ENCODE measurements at regions not wholly inside any gene's neighbourhood (a gene's known extent, or its start where the extent isn't known, plus 50 kb on each side); places are given as distances from the start of the nearest gene placed in this dataset.

DNA sequence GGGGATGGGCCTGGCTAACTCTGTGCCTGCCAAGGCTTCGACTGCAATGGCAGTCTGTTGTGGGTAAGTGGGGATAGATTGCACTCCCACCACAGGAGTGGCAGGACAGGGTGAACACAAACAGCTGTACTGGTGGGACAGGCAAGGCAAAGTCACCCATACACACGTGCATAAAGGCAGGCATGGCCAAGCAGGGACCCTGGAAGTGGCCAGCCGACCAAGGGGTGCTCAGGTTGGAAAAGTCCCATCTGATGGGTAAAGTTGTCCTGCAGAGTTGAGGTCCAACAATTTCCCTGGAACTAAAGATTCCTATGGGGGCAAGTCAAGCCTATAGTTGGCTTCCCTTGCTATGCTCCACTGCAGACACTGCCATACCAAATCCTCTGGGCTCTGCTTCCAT is 1961.9 kb upstream of the ADGRL3 start:
- no peak for DNase-seq (ENCODE audit: low read depth in 2 of 2)

DNA sequence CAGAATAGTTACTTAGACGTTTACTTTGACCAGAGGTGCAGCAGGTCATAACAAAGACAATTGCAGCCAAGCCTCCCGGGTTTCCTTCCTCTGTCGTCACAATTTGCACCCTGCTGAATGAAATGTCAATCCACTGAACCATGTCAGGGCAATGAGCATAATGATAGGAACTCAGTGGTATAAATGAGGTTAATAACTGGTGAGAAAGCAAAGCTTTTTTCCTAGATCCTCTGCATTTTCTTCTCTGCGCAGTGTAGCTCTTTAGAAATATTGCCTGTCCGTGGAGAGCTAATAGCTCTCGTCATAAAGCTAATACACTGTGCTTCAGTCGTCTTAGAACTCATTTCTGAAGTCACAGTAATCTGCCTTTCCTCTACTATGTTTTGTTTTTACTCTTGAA is 1960.1 kb upstream of the ADGRL3 start:
- no peak for DNase-seq (ENCODE audit: low read depth in 2 of 2)

DNA sequence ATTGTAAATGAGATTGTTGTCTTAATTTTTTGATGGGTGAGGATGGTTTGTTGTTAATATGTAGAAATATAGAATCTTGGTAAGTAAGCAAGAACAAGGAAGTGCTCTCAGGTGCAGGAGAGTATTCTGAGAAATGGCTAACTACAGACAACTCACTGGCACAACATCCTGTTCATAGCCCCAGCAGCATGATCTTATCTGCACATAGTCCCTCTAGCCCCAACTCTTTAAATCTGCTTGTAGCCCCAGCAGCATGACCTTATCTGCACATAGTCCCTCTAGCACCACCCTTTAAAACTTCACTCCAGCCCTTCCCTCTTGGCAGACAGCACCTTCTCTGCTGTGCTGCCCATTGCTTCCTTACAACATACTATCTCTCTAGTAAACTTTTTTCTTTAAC is 1957.1 kb upstream of the ADGRL3 start:
- DNase-seq (ENCODE audit: low read depth in 2 of 2): no peak

DNA sequence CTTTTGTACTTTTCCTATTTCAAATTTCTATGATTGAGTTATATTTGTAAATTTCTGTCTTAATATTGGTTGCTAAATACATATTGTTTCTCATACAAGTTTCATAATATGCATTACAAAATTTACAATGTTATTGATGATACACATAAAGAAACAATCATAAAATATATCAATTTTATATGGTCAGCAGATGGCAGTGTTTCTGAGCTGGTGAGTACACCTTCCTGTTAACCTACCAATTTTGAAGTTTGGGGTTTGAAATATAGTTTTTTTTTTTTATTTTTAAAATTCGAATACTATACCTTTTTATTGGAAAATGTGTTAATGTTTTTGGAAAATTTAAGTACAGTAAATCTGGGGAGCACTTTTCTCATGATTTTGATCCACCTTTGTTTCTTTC is 1953.1 kb upstream of the ADGRL3 start:
- no peak for DNase-seq (ENCODE audit: low read depth in 2 of 2)

DNA sequence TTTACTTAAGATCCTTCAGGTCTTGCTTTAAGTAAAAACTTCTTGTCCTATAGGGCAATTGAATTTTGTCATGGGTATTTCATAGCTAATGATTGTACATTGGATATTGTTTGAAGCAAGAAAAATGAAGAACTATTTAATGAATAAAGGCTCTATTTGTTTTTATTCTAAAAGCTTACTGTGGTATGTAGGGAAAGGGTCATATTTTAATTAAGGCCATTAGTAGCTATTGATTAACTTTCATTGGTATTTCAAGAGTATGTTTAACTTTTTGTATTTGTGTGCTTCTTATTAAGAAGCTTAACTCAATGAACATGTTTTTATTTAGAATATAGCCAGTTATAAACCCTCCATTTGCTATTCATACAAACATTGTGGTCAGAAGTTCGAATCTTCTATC is 1951.8 kb upstream of the ADGRL3 start:
- DNase-seq (ENCODE audit: low read depth in 2 of 2): no peak

DNA sequence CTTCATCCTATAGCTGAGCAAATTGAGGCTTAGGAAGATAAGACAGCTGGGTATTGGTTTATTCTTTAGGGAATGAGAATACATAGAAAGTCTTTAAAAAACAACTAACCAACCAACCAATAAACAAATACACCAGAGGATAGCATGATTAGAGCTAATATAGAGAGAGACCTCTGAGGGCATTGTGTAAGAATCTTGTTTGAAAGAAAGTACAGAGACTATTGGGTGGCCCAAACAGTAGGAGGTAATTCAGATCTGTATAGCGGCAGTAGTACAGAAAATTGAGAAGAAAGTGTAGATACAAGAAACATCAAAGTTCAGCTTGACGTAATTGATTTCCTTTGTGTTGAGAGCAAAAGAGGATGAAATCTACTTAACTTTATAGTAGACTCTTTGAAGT is 1951.0 kb upstream of the ADGRL3 start:
- no peak for DNase-seq (ENCODE audit: low read depth in 2 of 2)

DNA sequence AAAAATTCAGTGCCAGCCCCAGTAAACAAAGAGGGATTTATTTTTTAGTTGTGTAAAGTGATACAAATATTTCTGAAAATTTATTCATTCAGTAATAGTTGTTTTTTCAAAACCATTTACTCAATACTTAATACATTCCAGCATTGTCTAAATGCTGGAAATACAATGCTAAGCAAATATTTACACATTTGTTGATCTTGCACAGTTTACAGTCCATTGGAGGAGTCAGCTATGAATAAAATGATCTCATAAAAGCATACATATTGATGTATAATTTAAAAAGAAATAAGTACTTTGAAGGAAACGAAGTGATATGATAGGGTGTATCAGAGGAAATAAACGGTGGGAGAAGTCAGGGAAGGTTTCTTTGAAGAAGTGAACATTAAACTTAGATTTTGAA is 1942.1 kb upstream of the ADGRL3 start:
- no peak for DNase-seq (ENCODE audit: low read depth in 2 of 2)

DNA sequence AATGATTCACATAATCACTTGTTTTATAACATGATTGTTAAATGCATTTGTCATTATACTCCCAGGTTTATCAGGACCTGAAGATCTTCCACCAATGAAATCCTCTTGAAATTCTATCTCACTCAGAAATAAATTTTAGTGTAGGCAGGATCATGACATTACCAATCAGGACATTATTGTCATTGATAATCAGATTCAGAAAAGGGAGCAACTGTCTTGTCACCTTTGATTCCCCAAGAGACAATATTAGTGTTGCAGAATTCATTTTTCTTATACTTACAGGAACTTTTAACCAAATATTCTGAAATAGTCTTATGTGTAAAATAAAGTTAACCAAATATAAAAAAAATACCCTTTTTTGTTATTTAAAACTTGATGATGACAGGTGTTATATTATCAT is 1892.5 kb upstream of the ADGRL3 start:
- no peak for DNase-seq (ENCODE audit: low read depth in 2 of 2)

DNA sequence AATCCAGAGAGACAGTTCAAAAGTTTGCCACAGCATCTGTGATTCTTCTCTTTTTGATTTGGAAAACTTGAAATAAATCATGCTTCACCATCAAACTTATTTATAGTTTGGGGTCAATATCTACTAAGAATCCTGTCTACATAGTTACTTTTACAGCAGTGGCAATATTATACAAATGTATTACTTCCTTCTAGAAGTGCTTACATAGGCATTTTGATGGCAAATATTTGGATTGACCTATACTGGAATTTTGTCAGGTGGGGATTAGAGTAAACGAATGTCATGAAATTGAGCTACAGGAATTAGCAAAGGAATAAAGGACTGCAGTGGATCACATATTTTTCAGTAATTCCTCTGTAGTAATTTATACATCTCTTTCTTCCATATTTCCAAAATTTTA is 1885.5 kb upstream of the ADGRL3 start:
- no peak for DNase-seq (ENCODE audit: low read depth in 2 of 2)

DNA sequence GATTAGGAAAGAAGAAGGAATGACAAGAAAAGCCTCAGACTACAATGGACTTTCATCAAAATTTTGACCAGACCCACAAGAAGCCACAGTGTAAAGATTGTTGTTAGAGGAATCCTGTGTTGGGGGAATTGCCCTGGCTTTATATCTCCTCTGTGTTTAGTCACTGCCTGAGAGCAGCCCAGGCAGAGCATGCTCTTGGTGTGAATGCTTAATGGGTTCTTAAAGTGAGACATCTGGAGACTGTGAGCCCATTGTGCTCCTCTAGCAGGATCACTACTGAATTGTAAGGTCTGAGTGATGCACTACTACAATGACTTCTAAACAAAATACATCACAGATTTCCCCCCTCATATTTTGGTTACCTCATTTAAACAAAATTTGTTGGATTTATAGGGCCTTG is 1860.5 kb upstream of the ADGRL3 start:
- no peak for DNase-seq (ENCODE audit: low read depth in 2 of 2)

DNA sequence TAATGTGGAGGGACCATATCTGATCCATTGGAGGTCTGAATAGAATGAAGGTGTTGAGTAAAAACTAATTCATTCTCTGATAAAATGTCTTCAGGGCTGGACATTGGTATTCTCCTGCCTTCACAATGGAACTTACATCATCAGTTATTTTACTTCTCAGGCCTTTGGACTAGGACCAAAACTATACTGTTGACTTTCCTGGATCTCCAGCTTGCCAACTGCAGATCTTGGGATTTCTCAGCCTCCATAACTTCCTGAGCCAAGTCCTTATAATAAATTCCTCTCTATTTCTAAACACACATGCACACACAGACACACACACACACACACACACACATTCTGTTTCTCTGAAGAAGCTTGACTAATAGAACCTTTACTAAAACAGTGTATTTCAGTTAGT is 1858.6 kb upstream of the ADGRL3 start:
- no peak for DNase-seq (ENCODE audit: low read depth in 2 of 2)

DNA sequence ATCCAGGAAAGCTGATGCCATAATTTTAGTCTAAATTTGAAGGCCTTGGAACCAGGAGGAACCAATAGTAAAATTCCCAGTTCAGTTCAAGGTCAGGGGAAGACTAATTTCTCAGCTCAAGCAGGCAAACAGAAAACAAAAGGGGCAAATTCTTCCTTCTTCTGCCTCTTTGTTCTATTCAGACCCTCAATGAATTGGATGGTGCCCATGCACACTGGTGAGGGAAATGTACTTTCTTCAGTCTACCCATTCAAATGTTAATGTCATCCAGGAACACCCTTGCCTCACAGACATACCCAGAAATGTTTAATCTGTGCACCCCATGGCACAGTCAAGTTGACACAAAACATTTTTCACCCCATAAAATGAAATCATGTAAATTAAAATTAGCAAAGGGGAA is 1851.2 kb upstream of the ADGRL3 start:
- no peak for DNase-seq (ENCODE audit: low read depth in 2 of 2)

DNA sequence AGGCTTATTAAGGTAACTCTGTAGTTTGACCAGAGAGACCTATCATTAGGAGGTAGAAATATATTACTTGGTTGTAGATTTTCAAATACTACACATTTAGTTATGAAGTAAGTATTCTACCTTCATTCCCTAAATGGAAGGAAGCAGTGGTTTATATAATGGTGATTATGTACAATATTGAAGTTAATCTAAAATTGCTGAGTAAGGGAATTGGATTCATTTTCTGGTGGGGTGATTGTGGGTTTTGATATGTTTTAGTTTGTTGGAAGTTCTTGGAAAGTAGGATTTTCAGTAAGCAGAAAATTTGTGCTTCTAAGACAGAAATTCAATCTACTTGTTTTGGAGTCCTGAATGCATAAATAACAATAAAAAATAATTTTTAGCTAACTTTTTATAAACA is 1830.9 kb upstream of the ADGRL3 start:
- no peak for DNase-seq (ENCODE audit: low read depth in 2 of 2)

DNA sequence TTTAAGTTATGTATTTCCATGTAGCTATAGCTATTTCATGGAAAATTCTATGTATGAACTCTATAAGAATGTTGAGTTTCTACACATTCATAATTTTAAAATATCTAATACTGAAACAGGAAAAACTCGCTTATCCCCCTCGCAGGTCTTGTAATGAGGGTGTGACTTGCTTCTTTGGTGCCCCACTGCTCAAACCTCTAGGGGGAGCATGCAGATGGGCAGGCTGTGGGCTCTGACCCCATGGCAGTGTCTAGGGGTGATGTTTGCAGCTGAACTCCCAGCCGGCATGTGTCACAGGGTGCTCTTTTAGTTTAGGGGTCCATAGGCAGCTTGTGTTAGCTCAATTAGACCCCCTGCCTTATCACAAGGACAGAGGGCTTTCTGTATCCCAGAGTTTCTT is 1825.7 kb upstream of the ADGRL3 start:
- DNase-seq (ENCODE audit: low read depth in 2 of 2): no peak

DNA sequence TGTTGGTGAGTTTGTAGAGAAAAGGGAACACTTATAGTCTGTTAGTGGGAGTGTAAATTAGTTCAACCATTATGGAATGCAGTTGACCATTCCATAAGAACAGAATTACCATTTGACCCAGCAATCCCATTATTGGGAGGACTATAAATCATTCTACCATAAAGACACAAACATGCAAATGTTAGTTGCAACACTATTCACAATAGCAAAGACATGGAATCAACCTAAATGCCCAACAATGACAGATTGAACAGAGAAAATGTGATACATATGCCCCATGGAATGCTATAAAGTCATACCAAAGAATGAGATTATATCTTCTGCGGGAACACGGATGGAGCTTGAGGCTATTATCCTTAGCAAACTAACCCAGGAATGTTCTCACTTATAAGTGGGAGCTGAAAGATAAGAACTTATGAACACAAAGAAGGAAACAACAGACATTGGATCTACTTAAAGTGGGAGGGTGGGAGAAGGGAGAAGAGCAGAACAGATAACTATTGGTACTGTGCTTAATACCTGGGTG is 1819.2 kb upstream of the ADGRL3 start:
- no peak for DNase-seq (ENCODE audit: low read depth in 2 of 2)

DNA sequence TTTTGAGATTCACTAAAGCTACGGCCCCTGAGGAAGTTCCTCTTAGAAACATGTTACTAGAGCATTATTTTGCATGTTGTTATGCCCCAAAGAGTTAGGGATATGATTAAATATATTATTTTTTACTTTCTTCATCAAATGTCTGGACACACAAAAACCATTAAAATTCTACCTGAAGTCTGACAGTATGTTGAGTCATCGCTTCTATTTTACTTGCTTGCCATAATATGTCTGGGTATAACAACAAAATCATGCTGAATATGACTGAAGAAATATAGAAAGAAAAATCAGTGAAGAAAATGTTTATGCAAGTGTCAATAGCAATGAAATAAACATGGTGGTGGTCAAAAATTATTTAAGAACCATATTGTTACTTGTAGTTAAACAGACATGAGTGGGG is 1818.5 kb upstream of the ADGRL3 start:
- DNase-seq (ENCODE audit: low read depth in 2 of 2): no peak

DNA sequence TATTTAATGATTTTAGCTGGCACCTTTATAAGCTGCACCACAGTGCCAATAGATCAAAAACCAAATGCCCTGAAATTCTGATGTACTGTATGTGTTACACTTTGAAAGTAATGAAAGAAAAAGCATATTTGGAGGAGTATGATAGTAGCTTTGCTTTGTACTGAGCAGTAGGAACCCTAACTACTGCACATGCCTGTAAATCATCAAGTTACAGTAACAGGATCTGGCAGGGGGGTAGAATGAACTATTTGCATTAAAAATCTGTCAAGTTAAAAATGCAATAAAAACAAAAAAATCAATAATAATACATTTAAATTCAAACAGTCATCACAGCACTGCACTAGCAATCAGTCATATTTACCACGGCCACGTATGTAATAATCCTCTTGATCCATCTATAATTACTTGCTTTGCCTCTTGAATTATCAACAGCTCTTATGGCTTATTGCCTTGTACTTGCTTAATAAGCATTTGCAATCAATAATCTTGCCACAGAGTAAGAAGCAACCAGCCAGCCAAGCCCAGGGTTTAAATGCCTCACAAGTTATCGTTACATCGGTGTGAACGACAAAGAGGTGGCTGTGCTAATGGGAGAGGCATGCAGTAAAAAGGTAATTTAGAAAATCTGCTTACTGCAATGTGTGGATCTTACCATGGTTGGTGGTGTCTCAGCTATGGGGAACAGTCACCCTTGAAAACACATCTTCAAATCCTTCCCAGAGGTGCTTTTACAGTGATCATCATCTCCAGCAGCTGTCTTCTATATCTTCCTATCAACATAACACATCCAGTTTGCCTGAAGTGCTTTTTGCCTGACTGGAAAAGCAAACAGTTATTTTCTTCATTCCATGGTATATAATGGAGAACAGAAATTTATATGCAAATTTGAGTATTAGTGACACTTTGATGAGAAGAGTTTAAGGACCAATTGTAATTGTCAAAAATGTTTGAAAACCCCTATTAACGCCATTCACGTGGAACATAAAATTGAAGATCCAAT is 1812.1 kb upstream of the ADGRL3 start:
- DNase-seq (ENCODE audit: low read depth in 2 of 2): no peak

DNA sequence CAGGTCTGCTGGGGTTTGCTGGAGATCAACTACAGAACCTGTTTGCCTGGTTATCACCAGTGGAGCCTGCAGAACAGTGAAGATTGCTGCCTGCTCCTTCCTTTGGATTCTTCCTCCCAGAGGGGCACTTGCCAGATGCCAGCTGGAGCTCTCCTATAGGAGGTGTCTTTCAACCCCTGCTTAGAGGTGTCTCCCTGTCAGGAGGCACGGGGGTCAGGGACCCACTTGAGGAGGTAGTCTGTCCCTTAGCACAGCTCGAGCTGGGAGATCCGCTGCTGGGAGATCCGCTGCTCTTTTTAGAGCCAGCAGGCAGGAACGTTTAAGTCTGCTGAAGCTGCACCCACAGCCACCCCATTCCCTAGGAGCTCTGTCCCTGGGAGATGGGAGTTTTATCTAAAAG is 1806.3 kb upstream of the ADGRL3 start:
- DNase-seq (ENCODE audit: low read depth in 2 of 2): no peak

DNA sequence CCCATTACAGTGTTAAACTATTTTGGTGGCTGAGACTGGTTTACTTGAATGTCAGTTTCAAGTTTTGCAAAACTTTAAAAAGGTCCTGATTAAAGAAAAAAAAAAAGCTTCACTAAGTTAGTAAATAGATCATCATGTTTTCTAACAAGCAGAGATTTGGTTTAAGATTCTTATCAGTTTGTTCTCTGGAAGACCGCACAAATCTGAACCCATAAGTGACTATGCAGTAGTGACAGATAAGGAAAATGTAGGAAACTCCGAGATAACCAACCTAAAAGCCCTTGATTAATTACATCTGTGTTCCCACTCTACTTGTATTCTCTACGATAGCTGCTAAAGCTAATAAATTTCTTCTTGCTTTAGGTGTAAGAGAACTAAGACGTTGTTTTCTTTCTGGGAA is 1799.8 kb upstream of the ADGRL3 start:
- DNase-seq (ENCODE audit: low read depth in 2 of 2): no peak

DNA sequence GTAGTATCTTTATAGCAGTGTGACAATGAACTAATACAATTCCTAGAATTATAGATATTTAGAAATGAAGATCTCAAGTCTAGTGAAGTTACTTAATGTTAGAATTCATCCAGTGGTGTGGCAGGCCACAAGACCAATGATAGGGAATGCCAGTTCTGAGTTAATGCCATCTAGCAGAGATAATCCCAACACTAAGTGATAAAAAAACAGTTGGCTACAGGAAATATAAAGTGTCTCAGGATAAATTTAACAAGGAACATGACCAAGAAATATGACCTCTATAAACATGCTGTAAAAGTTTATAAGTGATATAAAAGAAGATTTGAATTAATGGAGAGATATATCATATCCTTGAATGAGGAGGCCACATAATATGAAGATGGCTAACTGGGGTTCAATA is 1790.5 kb upstream of the ADGRL3 start:
- no peak for DNase-seq (ENCODE audit: low read depth in 2 of 2)

DNA sequence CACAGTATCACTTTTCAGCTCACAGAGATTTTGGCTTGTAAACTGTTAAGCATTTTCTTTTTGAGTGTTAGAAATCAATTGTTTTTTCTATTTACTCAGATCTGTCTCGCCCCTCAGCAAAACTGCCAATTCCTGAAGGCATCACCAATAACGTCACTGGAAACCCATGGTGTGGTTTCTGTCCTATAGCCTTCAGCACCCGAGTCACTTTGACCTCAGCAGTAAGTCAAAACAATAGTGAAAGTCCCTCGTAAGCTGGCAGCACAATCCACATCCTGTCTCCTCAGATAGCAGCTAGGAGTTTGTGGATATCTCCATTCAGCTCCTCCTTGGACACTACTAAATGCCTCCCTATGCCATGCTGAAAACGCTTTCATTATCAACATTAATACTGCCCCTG is 1787.4 kb upstream of the ADGRL3 start:
- DNase-seq (ENCODE audit: low read depth in 2 of 2): no peak

DNA sequence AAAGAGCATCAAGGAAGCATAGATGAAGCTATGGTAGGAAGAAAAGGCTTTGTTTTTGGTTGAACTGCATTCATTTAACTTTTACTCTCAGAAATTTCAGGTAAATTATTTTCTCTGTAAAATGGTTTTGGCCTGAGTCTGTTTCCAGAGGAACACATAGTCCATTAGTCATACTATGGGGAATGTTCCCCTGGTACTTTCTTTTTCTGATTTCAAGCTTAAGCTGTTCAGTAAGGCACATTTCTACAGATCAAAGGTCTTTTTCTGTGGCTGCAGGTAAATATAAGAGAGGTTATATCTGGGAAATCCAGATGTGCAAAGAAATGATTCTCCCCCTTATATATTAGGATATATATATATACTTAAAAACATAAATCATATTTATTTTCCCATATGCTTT is 1744.4 kb upstream of the ADGRL3 start:
- DNase-seq (ENCODE audit: low read depth in 2 of 2): no peak

DNA sequence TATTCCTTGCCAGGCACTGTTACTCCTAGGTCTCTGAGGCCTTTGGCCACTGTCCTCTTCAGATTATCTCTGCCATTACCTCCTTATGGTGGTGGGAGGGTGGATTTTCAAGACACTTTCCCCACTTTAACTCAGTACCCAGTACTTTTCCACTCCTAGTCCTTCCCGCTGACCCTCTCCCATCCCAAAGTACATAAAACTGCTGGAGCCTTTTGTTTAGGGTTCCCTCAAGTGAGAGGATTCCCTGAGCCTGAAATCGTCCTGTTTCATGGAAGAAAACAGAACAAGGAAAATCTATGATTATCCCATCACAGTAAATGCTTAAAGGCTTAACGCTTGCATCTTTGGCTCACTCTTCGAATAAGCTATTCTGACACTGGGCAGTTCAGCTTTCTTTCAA is 1742.5 kb upstream of the ADGRL3 start:
- no peak for DNase-seq (ENCODE audit: low read depth in 2 of 2)

DNA sequence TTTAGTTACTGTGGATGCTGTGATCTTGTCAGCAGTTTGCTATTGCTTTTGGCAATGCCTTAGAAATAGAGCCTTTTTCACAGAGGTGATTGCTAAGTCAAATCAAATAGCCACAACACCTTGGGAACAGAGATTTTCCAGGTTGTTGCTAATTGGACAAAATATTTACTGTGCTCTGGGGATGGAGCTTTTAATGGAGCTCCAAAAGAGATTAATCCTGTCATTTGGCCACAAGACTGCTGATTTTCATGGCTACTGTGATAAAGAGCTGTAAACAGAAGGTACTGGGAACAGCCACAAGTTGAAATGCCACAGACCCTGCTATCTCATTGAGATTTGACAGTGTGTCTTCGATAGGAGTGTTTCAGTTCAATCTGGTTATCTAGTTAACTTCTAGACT is 1715.2 kb upstream of the ADGRL3 start:
- no peak for DNase-seq (ENCODE audit: low read depth in 2 of 2)

Measured in stimulated activated CD4-positive, alpha-beta T cell treated with anti-CD3 and anti-CD28 coated beads, Interleukin-1b, Interleukin-23, amount 100 ng/mL, for 1 hour (primary cell).